Pancreas (tissue), 10 donors: ENCODE measurements at regions not wholly inside any gene's neighbourhood (a gene's known extent, or its start where the extent isn't known, plus 50 kb on each side); places are given as distances from the start of the nearest gene placed in this dataset.

Experiments used
- ATAC-seq, 4 donors: fragments of 200-7000 bp; cut with Tn5 transposase; one replicate each; pipeline versions ENCODE4 v1.8.0 to v1.9.1; 2020; ENCODE audit warnings: mild to moderate bottlenecking in 4 of 4, moderate library complexity in 4 of 4
- DNase-seq, 6 donors: peaks; one replicate each; pipeline ENCODE4 v3.0.0-alpha.2; 2020
- FAIRE-seq: peaks from 2 replicates; lab custom pipeline; 2012; peaks lifted over from hg19 to GRCh38; lab: Jason Lieb, UNC
- H3K27ac ChIP-seq, 4 donors: fragments of 200-600 bp; sonication (generic); 1 replicate in 3 of 4; 2 replicates in 1 of 4; pipeline versions ENCODE4 v1.5.0 to v1.8.0; 2020
- H3K27me3 ChIP-seq, 4 donors: fragments of 200-600 bp; one replicate each; pipeline ENCODE4 v1.8.0; 2021
- H3K36me3 ChIP-seq, 3 donors: fragments of 200-600 bp; sonication (generic) in 1 of 3; one replicate each; pipeline versions ENCODE4 v1.5.0 to v1.8.0; 2020 to 2021
- H3K4me1 ChIP-seq, 3 donors: fragments of 200-600 bp; one replicate each; pipeline ENCODE4 v1.8.0; 2021
- H3K4me3 ChIP-seq, 4 donors: fragments of 200-600 bp; sonication (generic) in 2 of 4; one replicate each; pipeline versions ENCODE4 v1.5.0 to v1.8.0; 2020 to 2021
- H3K9me3 ChIP-seq, 4 donors: fragments of 200-600 bp; one replicate each; pipeline ENCODE4 v1.8.0; 2021
- CTCF ChIP-seq, 4 donors: fragments of 200-600 bp; sonication (generic) in 3 of 4; IDR thresholded peaks; one replicate each; pipeline versions ENCODE4 v1.5.0 to v1.8.0; 2021; ENCODE audit warnings: antibody characterized with exemption in 4 of 4
- whole genome bisulfite sequencing, 2 donors: extraction: QIAGEN DNeasy Blood & Tissue Kit; methylation state at CpG; one replicate each; pipeline ENCODE4 v1.1.7; 2013; 5-methylcytosine and 5-hydroxymethylcytosine counted together
- intact Hi-C, 3 donors: fragments of 100-400 bp; cut with DNase I; formaldehyde crosslinking; loops; one replicate each; pipeline versions ENCODE4 v1.11.1 to v1.14.2; 2022
- donor health status: healthy with polysubstance abuse.
- donor health status: DM: no; HTN: no; CAD: no; lungs with moderate emphysema.
- donor health status: DM: no; HTN: no; CAD: no.
- donor health status: control.
- donor health status: control.
- donor health status: Bipolar disorder and iron deficiency.
- donor health status: DM: yes; HTN: yes; CAD: no.
- donor health status: DM: no; HTN: no; CAD: no.
- donor health status: DM: no; HTN: no; CAD: no.
- donor health status: DM: yes; HTN: yes; CAD: no.

DNA sequence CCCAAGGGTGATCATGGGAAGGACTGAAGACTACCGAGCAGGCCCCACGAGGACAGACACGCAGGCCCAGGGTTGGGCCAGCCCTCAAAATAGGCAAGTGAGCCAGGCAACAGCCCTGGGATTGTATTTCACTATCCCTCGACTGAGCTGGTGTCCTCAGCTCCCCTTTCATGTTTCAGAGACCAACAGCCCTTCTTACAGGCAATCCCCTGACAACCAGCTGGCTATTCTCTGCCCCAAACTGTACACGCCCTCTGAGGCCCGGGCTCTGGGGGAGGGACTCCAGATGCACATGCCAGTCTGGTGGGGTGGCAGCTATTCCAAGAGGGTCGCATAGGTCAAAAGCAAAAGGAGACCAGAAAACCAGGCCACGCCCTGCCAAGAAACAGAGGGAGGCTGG is 243.0 kb downstream of the TOMM20 start:
- Histone ChIP-seq H3K36me3 (no peaks in the 10 kb centered on the region), H3K27me3 (no peaks in the 10 kb centered on the region), H3K4me1 (peaks cover 0 to 4% (median 0%) of the 10 kb centered on the region in 3 donors), H3K27ac (no peak overlapping the region), H3K9me3 (no peaks in the 10 kb centered on the region), H3K4me3 (no peak overlapping the region)
- DNase-seq (peak in 1 of 6 donors; percentile 41), FAIRE-seq (no peak), ATAC-seq (no peak)
- intact Hi-C loops, result no loop called here
- no peak for TF ChIP-seq CTCF (IDR thresholded peaks at IDR 0.05)
- 85 to 88% methylated on average over 8 of the region's 8 CpGs for WGBS, 2 donors

DNA sequence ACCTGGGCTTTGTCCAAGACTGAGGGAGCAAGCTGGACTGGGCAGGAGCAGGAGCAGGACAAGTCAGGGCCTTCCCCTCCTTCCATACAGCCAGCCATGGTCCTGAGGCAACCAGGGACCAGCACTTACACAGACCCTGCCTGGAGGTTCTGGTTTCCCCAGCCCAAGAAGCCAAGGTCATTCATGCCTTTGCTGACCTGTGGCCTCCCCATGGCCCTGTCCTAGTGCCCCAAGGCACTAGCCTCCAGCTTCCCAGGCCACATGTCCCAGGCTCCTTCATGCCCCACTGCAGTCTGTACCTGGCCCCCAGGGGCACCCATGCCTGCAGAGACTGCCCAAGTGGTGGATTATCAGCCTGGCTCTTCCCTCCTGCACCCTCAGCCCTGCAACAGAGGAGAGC is 243.9 kb downstream of the TOMM20 start:
- intact Hi-C loops, result no loop called here
- Histone ChIP-seq H3K27ac (no peak overlapping the region), H3K27me3 (no peaks in the 10 kb centered on the region), H3K36me3 (no peaks in the 10 kb centered on the region), H3K4me1 (peaks cover 0 to 4% (median 0%) of the 10 kb centered on the region in 3 donors), H3K4me3 (no peak overlapping the region), H3K9me3 (no peaks in the 10 kb centered on the region)
- ATAC-seq (no peak), DNase-seq (no peak), FAIRE-seq (no peak)
- no peak for TF ChIP-seq CTCF (IDR thresholded peaks at IDR 0.05)

- no peak for FAIRE-seq
- Histone ChIP-seq H3K9me3 (no peaks in the 10 kb centered on the region), H3K4me3 (no peak overlapping the region), H3K27ac (no peak overlapping the region), H3K4me1 (peaks cover 0 to 4% (median 0%) of the 10 kb centered on the region in 3 donors), H3K36me3 (no peaks in the 10 kb centered on the region), H3K27me3 (no peaks in the 10 kb centered on the region)
- intact Hi-C loops, result no loop called here
- TF ChIP-seq CTCF (IDR thresholded peaks at IDR 0.05), result no peak
- no peak for DNase-seq
- 96 to 100% methylated on average over 6 of the region's 6 CpGs for WGBS, 2 donors
- no peak for ATAC-seq
These were observed 244.6 kb downstream of the TOMM20 start for GRCh38 chr1:234884006-234884405.

- intact Hi-C loops, result no loop called here
- Histone ChIP-seq H3K4me1 (peaks cover 0 to 4% (median 0%) of the 10 kb centered on the region in 3 donors), H3K9me3 (no peaks in the 10 kb centered on the region), H3K27me3 (no peaks in the 10 kb centered on the region), H3K27ac (no peak overlapping the region), H3K36me3 (no peaks in the 10 kb centered on the region), H3K4me3 (no peak overlapping the region)
- ATAC-seq, result no peak
- no peak for TF ChIP-seq CTCF (IDR thresholded peaks at IDR 0.05)
- no peak for DNase-seq
- FAIRE-seq, result no peak
- 96 to 98% methylated on average over 6 of the region's 6 CpGs for WGBS, 2 donors
These were observed 245.7 kb downstream of the TOMM20 start for GRCh38 chr1:234882898-234883297.

- 81 to 83% methylated on average over 11 of the region's 11 CpGs for whole genome bisulfite sequencing, 2 donors
- H3K27me3 ChIP-seq, result no peaks in the 10 kb centered on the region
- intact Hi-C loops, result no loop called here
- TF ChIP-seq CTCF (IDR thresholded peaks at IDR 0.05), result no peak
- FAIRE-seq (no peak), DNase-seq (peak in 1 of 6 donors; percentile 3), ATAC-seq (no peak)
- no peak overlapping the region for H3K27ac ChIP-seq
- no peak overlapping the region for H3K4me3 ChIP-seq
- no peaks in the 10 kb centered on the region for H3K9me3 ChIP-seq
- peaks cover 0 to 4% (median 0%) of the 10 kb centered on the region in 3 donors for H3K4me1 ChIP-seq
- H3K36me3 ChIP-seq, result no peaks in the 10 kb centered on the region
These were observed 246.5 kb downstream of the TOMM20 start for GRCh38 chr1:234881893-234882771.
